HG03066 (cell line): ENCODE measurements at regions not wholly inside any gene's neighbourhood (a gene's known extent, or its start where the extent isn't known, plus 50 kb on each side); places are given as distances from the start of the nearest gene placed in this dataset.

ENCODE experiments used
- ATAC-seq: cut with Tn5 transposase; IDR thresholded peaks from one replicate; pipeline ENCODE4 v1.9.1; 2021; ENCODE audit warnings: low read depth; ENCODE audit not compliant: unreplicated experiment

- no peak for ATAC-seq
These were observed 547.7 kb upstream of the MCTP2 start for GRCh38 chr15:93683651-93684050.

DNA sequence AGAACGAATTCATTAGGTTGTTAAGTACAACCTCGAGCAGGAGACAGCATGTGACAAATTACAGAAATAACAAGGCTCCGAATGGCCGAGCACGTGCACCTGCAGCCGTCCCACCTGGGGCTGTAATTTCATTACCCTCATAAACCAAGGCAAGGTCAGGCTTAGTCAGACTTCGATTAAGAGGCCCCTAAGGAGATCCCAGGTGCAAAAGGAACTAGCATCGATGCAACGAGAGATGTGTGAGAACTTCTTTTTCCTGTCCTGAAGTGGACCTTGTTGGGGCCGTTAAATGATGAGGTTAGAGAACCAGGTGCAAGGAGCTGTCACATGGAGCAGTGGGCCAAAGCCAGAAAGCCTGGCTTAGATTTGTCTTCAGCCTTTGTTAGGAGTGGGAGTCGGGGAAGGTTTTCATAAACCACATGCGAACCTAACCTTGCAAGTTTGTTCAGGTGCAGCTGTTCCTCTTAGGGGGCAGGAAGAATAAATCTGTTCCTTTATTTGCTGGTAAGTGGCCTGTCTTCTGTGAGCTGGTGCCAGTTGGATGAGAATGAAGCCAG lies 559.9 kb upstream of the MCTP2 start:
- ATAC-seq: no peak

DNA sequence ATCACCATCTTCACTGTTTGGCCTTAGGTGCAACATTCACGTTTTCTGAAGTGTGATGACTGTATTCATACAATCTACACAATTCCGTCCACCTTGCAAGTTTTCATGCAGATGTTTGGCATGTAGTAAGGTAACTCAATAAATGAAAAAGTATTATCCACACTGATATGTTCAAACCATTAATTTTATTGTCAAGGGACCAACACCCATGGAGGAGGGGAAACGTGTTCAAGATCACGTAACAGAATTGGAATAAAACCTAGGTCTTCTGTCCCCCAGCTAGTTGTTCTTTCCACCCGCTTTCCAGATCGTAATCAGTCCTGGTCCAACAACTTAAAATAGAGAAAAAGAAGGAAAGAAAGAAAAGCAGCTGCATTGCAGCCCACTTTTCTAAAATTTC lies 560.4 kb upstream of the MCTP2 start:
- no peak for ATAC-seq

- no peak for ATAC-seq
These were observed 567.0 kb upstream of the MCTP2 start for GRCh38 chr15:93664213-93664956.

DNA sequence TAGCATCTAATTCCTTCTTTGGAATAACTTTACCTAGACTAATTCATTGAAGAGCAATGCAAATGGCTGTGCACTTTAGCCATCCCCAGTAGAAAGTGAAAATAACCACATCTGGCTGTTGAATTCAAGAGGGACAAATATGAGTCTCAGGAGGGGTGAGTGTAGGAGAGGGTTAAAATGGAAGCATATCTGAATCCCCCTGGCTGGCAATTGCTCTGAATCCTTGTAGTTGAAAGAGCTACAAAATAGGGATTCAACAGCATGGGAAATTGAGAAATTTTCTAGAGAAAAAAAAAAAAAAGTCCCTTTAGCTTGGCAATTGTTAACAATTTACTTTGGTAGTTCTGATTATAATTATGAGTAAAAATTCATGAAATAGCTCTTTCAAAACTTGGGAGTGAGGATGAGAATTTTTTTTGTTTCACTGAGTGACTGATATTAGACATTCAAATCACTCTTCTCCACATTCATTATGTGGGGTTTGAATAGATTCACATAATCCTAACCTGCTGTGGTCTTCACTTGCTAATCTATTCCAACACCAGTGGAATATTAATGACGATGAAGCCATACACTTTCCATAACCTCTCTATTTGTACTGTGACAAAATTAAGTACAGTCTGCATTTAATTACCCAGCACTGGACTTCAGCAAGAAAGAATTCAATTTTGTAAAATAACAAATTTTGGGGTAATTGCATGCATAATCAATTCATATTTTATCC lies 569.0 kb upstream of the MCTP2 start:
- no peak for ATAC-seq

GRCh38 chr15:93658026-93658816 lies 569.2 kb upstream of the RGMA start:
- ATAC-seq: no peak

- no peak for ATAC-seq
These were observed 567.0 kb upstream of the RGMA start for GRCh38 chr15:93656041-93656440.

DNA sequence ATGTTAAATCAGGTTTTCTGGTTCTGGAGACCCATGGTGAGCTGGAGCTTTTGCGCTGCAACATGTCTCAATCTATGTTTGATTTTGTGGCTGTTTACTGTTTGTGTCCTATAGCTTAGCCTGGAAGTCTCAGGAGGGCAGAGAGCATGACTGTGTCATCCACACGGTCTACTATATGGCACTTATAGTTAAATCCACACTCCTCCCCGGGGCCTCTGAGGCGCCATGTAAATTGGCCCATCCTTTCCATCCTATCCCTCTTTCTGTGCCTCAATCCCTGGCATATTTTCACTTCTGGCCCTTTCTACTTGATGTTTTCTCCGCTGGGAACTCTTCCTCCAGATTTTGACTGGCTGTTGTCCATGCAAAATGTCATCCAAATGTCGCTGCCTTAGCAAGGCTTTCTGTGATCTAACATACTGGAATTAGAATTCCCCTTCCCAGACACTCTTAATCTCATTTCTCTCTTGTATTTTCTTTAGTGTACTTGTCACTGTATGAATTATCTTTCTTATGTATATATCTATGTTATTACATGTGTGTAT lies 560.8 kb upstream of the RGMA start:
- ATAC-seq: no peak

DNA sequence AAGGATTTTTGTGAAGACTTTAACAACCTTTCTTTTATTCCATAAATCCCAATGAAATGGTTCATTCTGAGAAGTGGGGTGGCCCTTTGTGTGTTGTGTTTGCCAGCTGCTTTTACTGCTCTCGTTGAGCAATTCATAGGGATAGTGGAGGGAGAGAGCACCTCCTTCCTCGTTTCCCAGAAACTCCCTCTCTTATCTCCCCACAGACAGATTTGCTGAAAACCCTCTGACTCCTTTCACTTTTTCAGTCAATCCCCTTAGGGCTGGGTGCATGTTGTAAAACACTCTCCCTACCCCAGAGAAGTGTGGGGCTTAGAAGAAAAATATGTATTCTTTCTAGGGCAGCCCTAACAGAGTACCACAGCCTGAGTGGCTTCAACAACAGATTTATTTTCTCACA lies 557.2 kb upstream of the RGMA start:
- no peak for ATAC-seq

GRCh38 chr15:93645594-93645993 lies 556.6 kb upstream of the RGMA start:
- no peak for ATAC-seq

DNA sequence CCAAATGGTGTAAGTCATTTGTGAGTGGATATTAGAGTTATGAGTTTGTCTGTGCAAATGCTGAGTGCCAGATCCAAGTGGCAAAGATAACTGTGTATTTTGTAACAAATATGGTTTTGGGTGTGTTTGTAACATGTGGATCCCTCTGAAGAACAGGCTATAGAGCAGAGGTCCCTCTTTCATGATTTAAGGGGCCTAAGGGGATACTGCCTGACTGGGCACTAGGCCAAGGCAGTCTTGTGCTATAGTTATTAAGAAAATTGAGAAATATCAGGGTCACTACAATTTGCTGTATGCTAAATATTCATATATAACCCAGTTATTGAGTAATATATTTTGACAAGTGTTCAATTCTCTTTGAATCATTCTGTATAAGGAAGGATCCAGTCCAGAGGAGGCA lies 555.6 kb upstream of the RGMA start:
- ATAC-seq: no peak

DNA sequence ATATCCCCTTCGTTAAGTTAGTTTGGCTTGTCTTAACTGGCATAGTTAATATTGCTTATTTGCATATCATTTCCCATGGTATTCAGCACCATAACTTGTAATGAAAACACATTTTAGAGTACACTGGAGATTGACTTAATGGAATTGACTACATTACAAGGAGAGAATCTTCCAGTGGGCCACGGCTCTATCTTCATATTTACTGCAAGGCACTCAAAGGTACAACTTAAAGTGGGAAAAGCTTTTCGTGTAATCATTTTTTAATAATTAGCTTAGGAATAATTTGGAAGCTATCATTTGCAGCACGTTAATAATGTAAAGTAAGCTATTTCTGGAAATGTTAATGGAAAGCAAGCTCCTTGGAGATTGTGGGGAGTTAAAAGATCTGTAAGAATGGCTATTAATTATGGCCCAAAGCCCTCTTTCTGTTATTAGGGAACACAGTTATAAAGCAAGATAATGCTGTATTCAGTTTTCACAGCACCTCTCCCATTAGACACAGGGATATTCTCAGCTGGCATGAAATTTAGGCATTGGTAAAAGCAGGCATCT lies 551.5 kb upstream of the RGMA start:
- no peak for ATAC-seq

- no peak for ATAC-seq
These were observed 543.1 kb upstream of the RGMA start for GRCh38 chr15:93631958-93632618.

- ATAC-seq: no peak
These were observed 530.6 kb upstream of the RGMA start for GRCh38 chr15:93619597-93619996.

- no peak for ATAC-seq
These were observed 528.4 kb upstream of the RGMA start for GRCh38 chr15:93617443-93617842.

GRCh38 chr15:93614386-93615104 lies 525.5 kb upstream of the RGMA start:
- ATAC-seq: no peak

DNA sequence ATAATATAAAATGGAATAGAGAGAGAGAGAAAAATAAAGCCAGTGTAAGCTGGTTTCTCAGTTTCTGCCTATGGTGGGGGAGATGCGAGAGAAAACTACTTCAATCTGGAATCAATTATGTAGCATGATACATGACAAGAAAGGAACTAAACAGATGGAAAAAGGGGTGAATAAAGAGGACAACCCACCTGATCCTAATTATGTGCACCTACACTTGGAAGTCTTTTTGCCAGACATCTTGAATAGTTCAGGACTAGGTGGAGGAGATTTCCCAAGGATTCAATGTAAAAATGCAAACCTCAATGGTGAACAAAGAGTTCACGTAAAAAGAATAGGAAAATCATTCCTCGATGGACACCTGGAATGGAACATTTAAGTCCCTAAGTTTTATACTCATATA lies 524.4 kb upstream of the RGMA start:
- no peak for ATAC-seq

DNA sequence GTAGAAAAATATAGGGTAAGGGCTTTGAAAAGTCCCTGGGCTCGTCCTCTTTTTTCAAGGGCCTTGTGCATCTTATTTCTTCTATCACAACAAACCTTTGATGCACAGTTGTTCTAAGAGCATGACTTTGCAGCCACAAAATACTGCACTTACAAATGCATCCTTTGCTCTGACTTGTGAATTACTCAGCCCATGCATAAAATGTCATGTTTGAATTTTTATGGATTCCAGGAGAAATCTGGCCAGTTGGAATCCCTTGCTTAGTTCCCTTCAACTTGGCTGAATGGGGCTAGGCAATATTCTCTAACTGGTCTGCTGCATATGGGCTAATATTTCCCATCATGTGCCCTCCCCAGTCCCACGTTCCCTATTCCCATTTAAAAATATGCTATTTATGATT lies 523.9 kb upstream of the RGMA start:
- ATAC-seq: no peak

- ATAC-seq: no peak
These were observed 521.9 kb upstream of the RGMA start for GRCh38 chr15:93610944-93611343.
